ENCODE measurements at regions not wholly inside any gene's neighbourhood (a gene's known extent, or its start where the extent isn't known, plus 50 kb on each side); places are given as distances from the start of the nearest gene placed in this dataset.

DNA sequence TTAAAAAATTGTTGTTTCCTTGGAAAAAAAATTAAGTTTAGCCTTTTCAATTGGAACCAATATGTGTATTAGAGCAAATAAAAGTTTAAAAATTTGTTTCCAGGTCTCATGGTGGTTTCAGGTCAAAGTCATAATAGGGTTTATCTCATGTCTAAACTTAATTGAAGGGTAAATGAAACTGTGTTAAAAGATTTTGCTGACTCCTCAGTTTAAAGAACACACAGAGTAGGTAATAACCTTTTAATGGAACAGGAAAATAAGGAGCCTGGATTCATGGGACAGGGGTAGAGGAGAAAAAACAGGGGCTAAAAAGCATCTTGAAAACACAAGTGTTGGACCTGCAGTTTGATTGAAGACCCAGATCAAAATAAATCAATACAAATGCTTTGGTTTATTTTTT, 190.6 kb downstream of the MFSD1 start:
- Histone ChIP-seq H3K27me3 (no peaks in the 10 kb centered on the region), H3K27ac (no peak overlapping the region), H4K20me1 (ENCODE audit: insufficient read depth, poor library complexity, severe bottlenecking) (no peaks in the 10 kb centered on the region), H3K36me3 (replicated peaks; ENCODE audit: insufficient read depth, low read depth) (no peaks in the 10 kb centered on the region), H3K4me1 (ENCODE audit: insufficient read depth) (no peaks in the 10 kb centered on the region), H3K9me2 (replicated peaks; ENCODE audit: insufficient read depth) (no peaks in the 10 kb centered on the region), H2AFZ (no peak overlapping the region), H3K79me2 (no peaks in the 10 kb centered on the region), H3K4me2 (no peak overlapping the region), H3K4me3 (no peak overlapping the region), H3K9me3 (ENCODE audit: low read depth) (no peaks in the 10 kb centered on the region)
- TF ChIP-seq, protein P1, sequence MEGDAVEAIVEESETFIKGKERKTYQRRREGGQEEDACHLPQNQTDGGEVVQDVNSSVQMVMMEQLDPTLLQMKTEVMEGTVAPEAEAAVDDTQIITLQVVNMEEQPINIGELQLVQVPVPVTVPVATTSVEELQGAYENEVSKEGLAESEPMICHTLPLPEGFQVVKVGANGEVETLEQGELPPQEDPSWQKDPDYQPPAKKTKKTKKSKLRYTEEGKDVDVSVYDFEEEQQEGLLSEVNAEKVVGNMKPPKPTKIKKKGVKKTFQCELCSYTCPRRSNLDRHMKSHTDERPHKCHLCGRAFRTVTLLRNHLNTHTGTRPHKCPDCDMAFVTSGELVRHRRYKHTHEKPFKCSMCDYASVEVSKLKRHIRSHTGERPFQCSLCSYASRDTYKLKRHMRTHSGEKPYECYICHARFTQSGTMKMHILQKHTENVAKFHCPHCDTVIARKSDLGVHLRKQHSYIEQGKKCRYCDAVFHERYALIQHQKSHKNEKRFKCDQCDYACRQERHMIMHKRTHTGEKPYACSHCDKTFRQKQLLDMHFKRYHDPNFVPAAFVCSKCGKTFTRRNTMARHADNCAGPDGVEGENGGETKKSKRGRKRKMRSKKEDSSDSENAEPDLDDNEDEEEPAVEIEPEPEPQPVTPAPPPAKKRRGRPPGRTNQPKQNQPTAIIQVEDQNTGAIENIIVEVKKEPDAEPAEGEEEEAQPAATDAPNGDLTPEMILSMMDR (IDR thresholded peaks at IDR 0.05; ENCODE audit: poor library complexity), result no peak
- no peak for TF ChIP-seq EZH2phosphoT487 (IDR thresholded peaks at IDR 0.05; ENCODE audit: low read depth, severe bottlenecking, unreplicated experiment)
- no peak for TF ChIP-seq EZH2 (IDR thresholded peaks at IDR 0.05; ENCODE audit: borderline replicate concordance)
- DNase-seq (ENCODE audit: low spot score), result no peak

GRCh38 chr3:158994386-158994785, 192.5 kb downstream of the MFSD1 start:
- Histone ChIP-seq H3K79me2 (no peaks in the 10 kb centered on the region), H3K4me2 (no peak overlapping the region), H3K27me3 (no peaks in the 10 kb centered on the region), H4K20me1 (ENCODE audit: insufficient read depth, poor library complexity, severe bottlenecking) (no peaks in the 10 kb centered on the region), H3K9me2 (replicated peaks; ENCODE audit: insufficient read depth) (no peaks in the 10 kb centered on the region), H3K4me3 (no peak overlapping the region), H3K4me1 (ENCODE audit: insufficient read depth) (no peaks in the 10 kb centered on the region), H3K27ac (no peak overlapping the region), H2AFZ (no peak overlapping the region), H3K36me3 (replicated peaks; ENCODE audit: insufficient read depth, low read depth) (no peaks in the 10 kb centered on the region), H3K9me3 (ENCODE audit: low read depth) (no peaks in the 10 kb centered on the region)
- 80% methylated on average over 4 of the region's 4 CpGs for WGBS (ENCODE audit: low lambda C conversion rate, missing lambda C conversion rate)
- DNase-seq (ENCODE audit: low spot score), result no peak
- no peak for TF ChIP-seq EZH2phosphoT487 (IDR thresholded peaks at IDR 0.05; ENCODE audit: low read depth, severe bottlenecking, unreplicated experiment)
- TF ChIP-seq, protein P1 (IDR thresholded peaks at IDR 0.05; ENCODE audit: poor library complexity), result no peak

DNA sequence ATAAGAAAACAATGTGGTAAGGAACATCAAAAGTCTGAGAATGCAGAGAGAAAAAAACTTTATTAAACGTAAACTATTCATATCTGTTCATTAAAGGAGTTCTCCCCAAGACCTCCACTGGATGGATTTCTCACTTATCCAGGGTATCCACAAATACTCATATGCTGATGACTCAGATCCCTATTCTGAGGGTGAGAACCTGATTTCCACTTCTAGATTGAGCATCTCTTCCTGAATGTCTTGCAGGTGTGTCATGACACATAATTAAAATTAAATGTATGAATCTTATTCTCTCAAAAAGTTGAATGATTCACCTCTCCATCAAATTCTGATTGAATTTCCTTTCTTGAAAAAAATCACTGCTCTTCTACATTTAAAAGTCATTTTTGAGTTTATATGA, 199.9 kb downstream of the MFSD1 start:
- Histone ChIP-seq H4K20me1 (ENCODE audit: insufficient read depth, poor library complexity, severe bottlenecking) (no peaks in the 10 kb centered on the region), H3K9me3 (ENCODE audit: low read depth) (no peaks in the 10 kb centered on the region), H3K4me1 (ENCODE audit: insufficient read depth) (no peaks in the 10 kb centered on the region), H3K9me2 (replicated peaks; ENCODE audit: insufficient read depth) (no peaks in the 10 kb centered on the region), H3K27ac (no peak overlapping the region), H3K4me3 (no peak overlapping the region), H3K79me2 (no peaks in the 10 kb centered on the region), H3K4me2 (no peak overlapping the region), H3K36me3 (replicated peaks; ENCODE audit: insufficient read depth, low read depth) (no peaks in the 10 kb centered on the region), H3K27me3 (no peaks in the 10 kb centered on the region), H2AFZ (no peak overlapping the region)
- DNase-seq (ENCODE audit: low spot score), result no peak
- 71% methylated on average over 1 of the region's 1 CpG for WGBS (ENCODE audit: low lambda C conversion rate, missing lambda C conversion rate)
- TF ChIP-seq, protein P1 (IDR thresholded peaks at IDR 0.05; ENCODE audit: poor library complexity), result no peak
- TF ChIP-seq EZH2phosphoT487 (IDR thresholded peaks at IDR 0.05; ENCODE audit: low read depth, severe bottlenecking, unreplicated experiment) (no peak), EZH2 (IDR thresholded peaks at IDR 0.05; ENCODE audit: borderline replicate concordance) (no peak)

- Histone ChIP-seq H3K4me2 (no peak overlapping the region), H3K4me3 (no peak overlapping the region), H4K20me1 (ENCODE audit: insufficient read depth, poor library complexity, severe bottlenecking) (no peaks in the 10 kb centered on the region), H3K9me2 (replicated peaks; ENCODE audit: insufficient read depth) (no peaks in the 10 kb centered on the region), H3K27ac (no peak overlapping the region), H3K9me3 (ENCODE audit: low read depth) (no peaks in the 10 kb centered on the region), H3K79me2 (no peaks in the 10 kb centered on the region), H2AFZ (no peak overlapping the region), H3K27me3 (no peaks in the 10 kb centered on the region), H3K4me1 (ENCODE audit: insufficient read depth) (no peaks in the 10 kb centered on the region), H3K36me3 (replicated peaks; ENCODE audit: insufficient read depth, low read depth) (no peaks in the 10 kb centered on the region)
- no peak for DNase-seq (ENCODE audit: low spot score)
- no peak for TF ChIP-seq EZH2 (IDR thresholded peaks at IDR 0.05; ENCODE audit: borderline replicate concordance)
- TF ChIP-seq EZH2phosphoT487 (IDR thresholded peaks at IDR 0.05; ENCODE audit: low read depth, severe bottlenecking, unreplicated experiment), result no peak
- TF ChIP-seq, protein P1 (IDR thresholded peaks at IDR 0.05; ENCODE audit: poor library complexity), result no peak
Measured at GRCh38 chr3:159005137-159005536, 203.3 kb downstream of the MFSD1 start.

All from hepatocyte (in vitro differentiated cells).